NCI-H446 (cell line): ENCODE measurements at regions not wholly inside any gene's neighbourhood (a gene's known extent, or its start where the extent isn't known, plus 50 kb on each side); places are given as distances from the start of the nearest gene placed in this dataset.

Experiments used
- DNase-seq, 2 experiments: peaks; one replicate each; lab custom pipeline; 2025; lab: John Stamatoyannopoulos, UW

DNA sequence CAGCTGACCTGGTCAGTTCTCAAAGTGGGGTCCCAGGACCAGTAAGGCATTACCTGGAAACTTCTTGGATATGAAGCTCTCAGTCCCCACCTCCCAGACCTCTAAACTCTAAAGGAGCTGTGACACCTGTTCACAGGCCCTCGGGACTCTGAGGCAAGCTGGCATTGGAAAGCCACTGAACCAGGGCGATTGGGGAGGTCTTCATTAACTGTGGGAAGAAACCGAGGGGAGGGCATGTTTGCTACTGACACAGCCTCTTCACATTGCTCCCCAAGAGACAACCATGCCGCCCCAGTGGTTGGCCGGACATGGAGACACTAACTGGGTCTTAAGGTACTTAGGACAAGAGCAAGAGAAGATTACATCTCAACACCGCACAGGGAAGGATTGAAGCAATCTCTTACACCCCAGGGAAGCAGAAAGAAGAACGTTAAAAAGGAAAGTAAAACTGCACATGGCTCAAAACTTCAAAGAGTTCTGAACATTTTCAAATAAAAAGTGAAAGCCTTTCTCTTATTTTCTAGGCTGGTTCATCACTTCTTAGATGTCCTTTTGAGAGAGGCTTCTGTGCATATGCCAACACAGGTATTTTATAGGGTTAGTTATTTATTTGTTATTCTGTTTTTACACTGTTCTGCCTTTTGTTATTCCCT lies 210.0 kb upstream of the CST7 start:
- DNase-seq, result no peak

GRCh38 chr20:24739746-24740145 lies 209.3 kb upstream of the CST7 start:
- DNase-seq, result no peak

GRCh38 chr20:24741493-24742072 lies 207.5 kb upstream of the CST7 start:
- no peak for DNase-seq

DNA sequence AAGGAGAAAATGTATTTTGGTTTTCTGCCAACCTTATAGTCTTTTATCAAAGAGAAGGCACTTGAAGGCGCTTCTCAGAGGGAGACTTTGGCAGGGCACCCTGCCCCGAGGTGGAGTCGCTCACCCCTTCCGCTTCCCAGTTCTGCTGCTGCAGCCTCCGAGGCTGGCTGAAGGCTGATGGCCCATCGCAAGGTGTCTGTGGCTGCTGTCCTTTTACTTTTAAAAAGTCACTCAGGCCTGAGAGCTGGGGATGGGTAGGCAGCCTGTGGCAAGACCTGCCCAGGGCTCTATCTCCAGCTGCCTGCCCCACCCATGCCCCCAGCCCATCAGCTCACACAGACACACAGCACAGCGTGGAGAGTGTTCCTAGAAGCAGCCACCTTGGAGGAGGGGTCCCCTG lies 206.6 kb upstream of the CST7 start:
- peak in 1 of 2 experiments; percentile 47 for DNase-seq

DNA sequence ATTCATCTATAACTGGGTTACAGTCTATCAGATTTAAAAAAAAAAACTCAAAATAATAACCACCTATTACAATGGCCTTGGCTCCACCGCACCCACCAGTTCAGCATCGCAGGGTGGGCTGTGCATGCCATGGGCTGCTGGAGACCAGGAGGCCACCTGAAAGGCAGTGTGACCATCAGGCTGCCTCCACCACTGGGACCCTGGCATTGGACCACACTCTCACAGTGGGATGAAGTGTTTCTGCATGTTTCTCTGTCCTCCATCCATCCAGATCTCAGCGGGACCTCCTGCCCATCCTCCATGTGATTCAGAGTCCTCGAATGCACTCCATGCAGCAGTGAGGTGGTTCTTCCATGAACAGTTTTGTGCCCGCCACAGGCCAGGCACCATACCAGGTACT lies 206.1 kb upstream of the CST7 start:
- DNase-seq, result no peak

DNA sequence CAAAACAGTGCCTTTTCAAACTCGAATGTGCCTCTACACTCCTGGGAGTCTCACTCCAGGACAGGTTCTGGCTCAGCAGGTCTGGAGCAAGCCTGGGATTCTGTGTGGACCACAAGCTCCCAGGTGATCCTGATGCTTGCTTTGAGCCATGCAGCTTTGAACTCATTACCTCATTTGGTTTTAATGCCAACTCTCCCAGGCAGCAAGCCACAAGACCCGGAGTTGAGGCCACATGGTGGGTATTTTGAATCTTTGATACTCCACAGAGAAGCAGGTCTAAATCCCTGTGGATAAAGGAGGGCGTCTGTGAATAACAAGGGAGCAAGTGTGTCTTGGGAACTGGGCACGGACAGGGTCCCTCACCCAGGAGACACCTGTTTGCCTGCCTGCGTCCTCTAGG lies 205.4 kb upstream of the CST7 start:
- DNase-seq, result no peak

DNA sequence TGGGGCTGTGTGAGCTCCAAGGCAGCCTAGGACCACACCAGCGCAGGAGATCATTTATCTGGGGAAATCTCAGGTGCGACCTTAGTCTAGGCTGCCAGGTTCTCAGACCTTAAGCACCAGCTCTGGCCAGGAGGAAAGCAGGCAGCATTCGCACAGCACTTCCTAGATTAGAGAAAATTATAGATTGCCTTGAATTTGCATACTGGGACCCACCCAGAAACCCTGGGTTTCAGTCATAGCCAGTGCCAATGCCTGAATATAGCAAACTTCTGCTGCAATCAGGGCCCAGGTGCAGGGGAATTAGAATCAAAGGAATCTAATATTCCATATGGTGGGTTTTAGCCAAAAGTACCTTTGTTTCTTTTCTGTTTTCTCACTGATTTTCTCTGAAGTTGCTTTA lies 204.3 kb upstream of the CST7 start:
- DNase-seq, result no peak

GRCh38 chr20:24745206-24745605 lies 203.9 kb upstream of the CST7 start:
- no peak for DNase-seq

DNA sequence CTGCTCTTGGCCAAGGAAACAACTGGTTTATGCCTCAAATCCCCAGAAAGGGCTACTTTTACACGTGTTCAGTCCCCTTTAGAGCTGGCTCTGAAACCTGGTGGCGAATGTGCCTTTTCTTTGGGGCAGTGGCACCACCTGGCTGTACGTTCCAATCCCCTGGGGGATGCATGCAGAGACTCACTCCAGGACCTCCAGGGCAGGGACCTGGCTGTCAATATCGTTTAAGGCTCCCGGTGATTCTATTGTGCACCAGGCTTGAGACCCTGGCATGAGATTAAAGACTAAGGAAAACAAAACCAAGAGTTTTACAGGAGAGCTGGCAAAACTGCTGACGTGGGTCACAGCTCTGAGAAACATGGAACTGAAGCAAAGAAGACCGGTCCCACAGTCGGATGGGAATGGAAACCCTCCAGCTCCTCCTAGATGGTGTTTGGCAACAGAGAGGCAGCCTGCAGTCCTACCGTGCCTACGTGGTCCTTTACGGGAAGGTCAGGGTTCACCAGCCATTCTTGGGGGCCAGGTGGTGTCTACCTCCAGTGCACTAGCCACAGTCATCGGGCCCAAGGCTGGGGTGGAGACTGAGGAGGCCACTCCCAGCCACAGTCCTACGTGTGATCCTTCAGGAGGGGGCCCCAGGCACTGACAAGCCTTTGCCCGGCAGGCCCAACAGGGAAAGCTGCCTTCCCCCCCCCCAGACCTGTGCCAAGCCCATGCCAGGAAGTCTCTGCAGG lies 203.3 kb upstream of the CST7 start:
- no peak for DNase-seq

DNA sequence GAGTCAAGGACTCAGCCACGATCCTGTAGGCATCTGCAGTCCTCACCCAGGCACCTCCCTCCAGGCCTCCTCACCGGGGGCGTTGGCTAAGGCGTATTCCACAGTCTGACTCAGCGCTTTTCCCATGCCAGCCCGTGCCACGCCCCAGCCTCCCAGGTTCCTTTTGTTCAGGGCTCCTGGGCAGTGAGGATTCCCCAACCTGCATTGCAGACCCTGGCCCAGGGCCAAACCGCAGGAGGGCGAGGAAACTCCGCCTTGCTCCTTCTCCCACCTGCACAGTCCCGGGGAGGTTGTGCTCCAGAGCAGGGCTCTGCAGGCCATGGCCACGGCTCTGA lies 202.8 kb upstream of the CST7 start:
- peak in 1 of 2 experiments; percentile 40 for DNase-seq

DNA sequence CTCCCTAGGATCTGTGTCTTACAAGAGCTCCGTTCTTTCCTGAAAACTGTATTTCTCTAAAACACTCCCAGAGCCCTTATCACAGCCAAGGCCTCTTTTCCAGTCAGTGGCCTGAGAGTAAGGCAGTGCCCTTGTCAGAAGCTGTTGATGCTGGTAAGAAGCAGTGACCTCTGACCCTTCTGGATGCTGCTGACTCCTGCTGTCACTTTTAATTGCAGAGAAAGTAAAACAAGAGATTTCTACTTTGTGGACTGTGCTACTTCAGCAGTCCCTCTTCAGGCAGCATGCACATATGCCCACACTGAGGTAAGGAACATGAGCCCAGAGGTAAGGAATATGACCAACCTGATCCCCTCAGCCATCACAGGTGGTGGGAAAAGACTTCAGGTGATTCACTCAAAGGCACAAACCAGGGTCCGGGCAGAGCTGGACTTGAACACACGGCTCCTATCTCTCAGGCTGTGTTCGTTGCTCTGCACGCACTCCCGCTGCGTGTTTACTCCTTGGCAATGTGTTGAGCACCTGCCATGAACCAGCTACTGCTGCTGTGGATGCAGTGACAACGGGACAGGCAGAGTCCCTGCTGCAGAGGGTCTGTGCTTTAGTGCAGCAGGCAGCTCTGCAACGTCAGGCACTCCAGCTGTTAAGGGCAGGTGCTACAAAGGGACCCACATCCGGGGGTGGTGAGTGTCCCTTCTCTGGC lies 201.9 kb upstream of the CST7 start:
- DNase-seq, result peak in 1 of 2 experiments; percentile 17

DNA sequence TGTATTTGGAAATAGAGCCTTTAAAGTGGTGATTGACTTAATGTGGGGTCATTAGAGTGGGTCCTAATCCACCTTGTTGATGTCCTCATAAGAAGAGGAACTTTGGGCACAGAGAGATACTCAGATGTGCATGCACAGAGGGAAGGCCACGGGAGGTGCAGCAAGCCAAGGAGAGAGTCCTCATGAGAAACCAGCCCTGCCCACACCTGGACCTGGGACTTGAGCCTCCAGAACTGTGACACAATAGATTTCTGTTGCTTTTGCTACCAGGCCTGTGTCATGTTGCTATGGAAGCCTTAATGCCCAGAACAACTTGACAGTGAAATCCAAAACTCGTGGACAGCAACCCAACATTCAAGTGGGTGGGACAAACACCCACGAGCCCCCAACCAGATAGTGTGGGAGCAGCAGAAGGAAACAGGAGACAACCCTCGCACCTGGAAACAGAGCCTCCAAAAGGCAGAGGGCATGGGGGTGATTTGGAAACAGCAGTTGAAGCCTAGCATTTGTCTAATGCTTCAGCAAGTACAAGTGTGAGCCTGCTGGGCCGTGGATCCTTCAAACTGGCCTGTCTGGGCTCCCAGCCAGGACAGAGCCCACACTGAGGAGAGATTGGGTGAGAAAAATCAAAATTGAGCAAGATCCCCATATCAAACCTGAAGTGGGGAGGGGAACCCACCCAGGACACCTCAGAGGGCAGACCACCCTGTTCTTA lies 201.0 kb upstream of the CST7 start:
- no peak for DNase-seq

GRCh38 chr20:24751551-24751950 lies 197.5 kb upstream of the CST7 start:
- DNase-seq, result no peak

GRCh38 chr20:24752612-24753011 lies 196.5 kb upstream of the CST7 start:
- DNase-seq, result no peak

GRCh38 chr20:24753130-24753529 lies 195.9 kb upstream of the CST7 start:
- DNase-seq, result no peak

DNA sequence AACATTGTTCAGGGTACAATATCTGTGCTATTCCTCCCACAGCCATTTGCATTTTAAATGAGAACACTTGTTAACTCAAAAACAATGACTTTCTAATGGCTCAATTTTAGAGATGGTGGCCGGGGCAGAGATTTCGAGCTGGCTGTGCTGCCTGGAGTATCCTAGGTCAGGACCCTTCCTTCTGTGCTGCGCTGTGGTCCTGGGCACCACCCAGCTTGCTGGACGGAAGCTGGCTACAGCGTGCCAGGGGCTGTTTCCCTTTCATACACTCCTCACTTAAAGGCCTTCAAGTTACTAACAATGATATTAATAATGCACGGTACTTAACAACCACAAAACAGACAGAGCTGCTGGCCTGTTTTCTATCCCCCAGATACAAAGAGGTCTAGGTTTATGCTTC lies 194.4 kb upstream of the CST7 start:
- DNase-seq, result no peak

DNA sequence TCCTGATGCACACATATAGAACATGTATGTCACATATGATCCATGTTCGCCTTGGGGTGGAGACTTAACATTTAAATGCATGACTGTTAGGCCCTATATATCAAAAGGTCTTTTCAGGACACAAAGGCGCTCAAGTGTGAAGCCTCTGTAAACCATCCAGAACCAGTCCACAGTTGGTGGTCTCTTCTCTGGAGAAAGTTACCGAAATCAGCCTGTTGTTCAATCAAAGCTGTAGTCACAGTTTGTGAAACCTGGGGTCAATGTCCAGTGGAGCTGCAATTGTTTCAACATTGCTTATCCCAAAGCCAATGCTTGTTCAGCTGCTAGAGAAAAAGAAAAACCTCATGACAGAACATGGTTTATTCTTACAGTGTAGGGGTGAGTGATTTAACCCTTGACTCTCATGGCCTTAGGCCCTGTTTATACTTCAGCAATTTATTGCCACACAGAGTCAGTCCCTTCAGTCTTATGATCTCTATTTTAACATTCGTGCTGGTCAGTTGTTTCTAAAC lies 193.6 kb upstream of the CST7 start:
- DNase-seq, result peak in 1 of 2 experiments; percentile 31

DNA sequence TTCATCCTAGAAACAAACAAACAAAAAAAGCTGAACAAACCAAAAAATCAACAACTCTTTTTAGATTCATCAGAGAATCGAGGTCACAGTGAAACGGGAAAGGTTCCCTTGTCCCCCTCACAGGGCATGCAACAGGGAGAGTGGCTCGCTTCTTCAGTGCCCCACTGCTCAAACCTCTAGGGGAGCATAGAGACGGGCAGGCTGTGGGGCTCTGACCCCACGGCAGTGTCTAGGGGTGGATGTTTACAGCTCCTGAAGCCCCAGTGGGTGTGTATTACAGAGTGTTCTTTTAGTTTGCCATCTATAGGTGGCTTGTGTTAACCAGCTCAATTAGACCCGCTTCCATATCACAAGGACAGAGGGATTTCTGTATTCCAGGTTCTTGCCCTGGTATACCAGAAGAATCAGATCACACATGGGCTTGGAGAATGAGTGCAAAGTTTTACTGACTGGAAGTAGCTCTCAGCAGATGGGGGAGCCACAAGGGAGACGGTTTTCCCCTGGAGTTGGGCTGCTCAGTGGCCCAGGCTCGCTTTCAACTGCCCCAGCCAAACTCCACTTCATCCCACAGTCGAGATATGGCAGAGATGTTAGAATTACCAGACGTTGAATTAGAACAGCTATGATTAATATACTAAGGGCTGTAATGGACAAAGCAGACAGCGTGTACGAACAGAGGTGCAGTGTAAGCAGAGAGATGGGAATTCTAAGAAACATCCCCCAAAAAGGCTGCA lies 192.6 kb upstream of the CST7 start:
- DNase-seq, result no peak

- no peak for DNase-seq
These were observed 187.6 kb upstream of the CST7 start for GRCh38 chr20:24761220-24762065.

- no peak for DNase-seq
These were observed 186.7 kb upstream of the CST7 start for GRCh38 chr20:24762371-24762770.
